ENCODE measurements at regions not wholly inside any gene's neighbourhood (a gene's known extent, or its start where the extent isn't known, plus 50 kb on each side); places are given as distances from the start of the nearest gene placed in this dataset.

- Histone ChIP-seq H3K9ac (ENCODE audit: low read length) (no peak overlapping the region), H3K27ac (ENCODE audit: low read depth, low read length) (no peak overlapping the region), H2BK15ac (replicated peaks; ENCODE audit: low read depth) (no peak overlapping the region), H2BK5ac (ENCODE audit: low read length) (no peak overlapping the region), H3K23ac (ENCODE audit: low read length) (no peak overlapping the region), H2BK120ac (ENCODE audit: low read depth, low read length) (no peak overlapping the region), H3K4me2 (ENCODE audit: low read length) (no peak overlapping the region), H3K4ac (ENCODE audit: low read depth, low read length) (no peak overlapping the region), H3K79me2 (ENCODE audit: control insufficient read depth, insufficient read depth, low read length) (no peaks in the 10 kb centered on the region), H3K4me1 (ENCODE audit: control insufficient read depth, low read depth, low read length) (no peaks in the 10 kb centered on the region), H4K5ac (ENCODE audit: low read length) (no peak overlapping the region), H3K27me3 (ENCODE audit: insufficient read depth, low read length, poor library complexity) (no peaks in the 10 kb centered on the region), H2AK5ac (ENCODE audit: low read length) (no peak overlapping the region), H4K8ac (ENCODE audit: low read depth, low read length) (no peak overlapping the region), H3K18ac (ENCODE audit: low read length) (no peak overlapping the region), H3K79me1 (ENCODE audit: low read length) (no peaks in the 10 kb centered on the region), H3K4me3 (ENCODE audit: low read length) (no peak overlapping the region), H3K56ac (ENCODE audit: low read length) (no peak overlapping the region), H3K36me3 (ENCODE audit: control insufficient read depth, insufficient read depth, low read length) (no peaks in the 10 kb centered on the region)
- WGBS (ENCODE audit: extremely low coverage, insufficient coverage, low lambda C conversion rate): no CpG with 5 or more reads among the region's 4 CpGs
- DNase-seq: no peak
Measured at GRCh38 chr3:86229086-86229774, 761.7 kb downstream of the VGLL3 start.

- no peak overlapping the region for H4K8ac ChIP-seq (ENCODE audit: low read depth, low read length)
- no peak overlapping the region for H2BK120ac ChIP-seq (ENCODE audit: low read depth, low read length)
- no peak overlapping the region for H2BK5ac ChIP-seq (ENCODE audit: low read length)
- no peaks in the 10 kb centered on the region for H3K4me1 ChIP-seq (ENCODE audit: control insufficient read depth, low read depth, low read length)
- H3K4ac ChIP-seq (ENCODE audit: low read depth, low read length): no peak overlapping the region
- H3K56ac ChIP-seq (ENCODE audit: low read length): no peak overlapping the region
- no peak overlapping the region for H4K5ac ChIP-seq (ENCODE audit: low read length)
- H2BK15ac ChIP-seq (replicated peaks; ENCODE audit: low read depth): no peak overlapping the region
- H2AK5ac ChIP-seq (ENCODE audit: low read length): no peak overlapping the region
- no peak overlapping the region for H3K18ac ChIP-seq (ENCODE audit: low read length)
- H3K4me3 ChIP-seq (ENCODE audit: low read length): no peak overlapping the region
- no peak for DNase-seq
- no peaks in the 10 kb centered on the region for H3K36me3 ChIP-seq (ENCODE audit: control insufficient read depth, insufficient read depth, low read length)
- H3K27ac ChIP-seq (ENCODE audit: low read depth, low read length): no peak overlapping the region
- WGBS (ENCODE audit: extremely low coverage, insufficient coverage, low lambda C conversion rate): no CpG with 5 or more reads among the region's 4 CpGs
- no peaks in the 10 kb centered on the region for H3K79me1 ChIP-seq (ENCODE audit: low read length)
- no peak overlapping the region for H3K4me2 ChIP-seq (ENCODE audit: low read length)
- no peak overlapping the region for H3K9ac ChIP-seq (ENCODE audit: low read length)
- no peak overlapping the region for H3K23ac ChIP-seq (ENCODE audit: low read length)
- no peaks in the 10 kb centered on the region for H3K79me2 ChIP-seq (ENCODE audit: control insufficient read depth, insufficient read depth, low read length)
- H3K27me3 ChIP-seq (ENCODE audit: insufficient read depth, low read length, poor library complexity): no peaks in the 10 kb centered on the region
Measured at GRCh38 chr3:86228101-86228500, 762.8 kb downstream of the VGLL3 start.

- WGBS (ENCODE audit: extremely low coverage, insufficient coverage, low lambda C conversion rate): no CpG with 5 or more reads among the region's 3 CpGs
Measured at GRCh38 chr3:86225461-86225860, 765.5 kb downstream of the VGLL3 start.

GRCh38 chr3:86221601-86222000 lies 769.3 kb downstream of the VGLL3 start:
- Histone ChIP-seq H3K79me2 (ENCODE audit: control insufficient read depth, insufficient read depth, low read length) (no peaks in the 10 kb centered on the region), H3K79me1 (ENCODE audit: low read length) (no peaks in the 10 kb centered on the region), H3K18ac (ENCODE audit: low read length) (no peak overlapping the region), H4K8ac (ENCODE audit: low read depth, low read length) (no peak overlapping the region), H2BK15ac (replicated peaks; ENCODE audit: low read depth) (no peak overlapping the region), H3K27me3 (ENCODE audit: insufficient read depth, low read length, poor library complexity) (no peaks in the 10 kb centered on the region), H3K4me3 (ENCODE audit: low read length) (no peak overlapping the region), H2BK120ac (ENCODE audit: low read depth, low read length) (no peak overlapping the region), H3K36me3 (ENCODE audit: control insufficient read depth, insufficient read depth, low read length) (no peaks in the 10 kb centered on the region), H4K5ac (ENCODE audit: low read length) (no peak overlapping the region), H2AK5ac (ENCODE audit: low read length) (no peak overlapping the region), H2BK5ac (ENCODE audit: low read length) (no peak overlapping the region), H3K4me1 (ENCODE audit: control insufficient read depth, low read depth, low read length) (no peaks in the 10 kb centered on the region), H3K23ac (ENCODE audit: low read length) (no peak overlapping the region), H3K4ac (ENCODE audit: low read depth, low read length) (no peak overlapping the region), H3K4me2 (ENCODE audit: low read length) (no peak overlapping the region), H3K27ac (ENCODE audit: low read depth, low read length) (no peak overlapping the region), H3K9ac (ENCODE audit: low read length) (no peak overlapping the region), H3K56ac (ENCODE audit: low read length) (no peak overlapping the region)
- WGBS (ENCODE audit: extremely low coverage, insufficient coverage, low lambda C conversion rate): no CpG with 5 or more reads among the region's 3 CpGs
- no peak for DNase-seq

More at GRCh38 chr3:86225461-86225860, 765.5 kb downstream of the VGLL3 start:
- no peak overlapping the region for H2BK15ac ChIP-seq (replicated peaks; ENCODE audit: low read depth)
- H3K36me3 ChIP-seq (ENCODE audit: control insufficient read depth, insufficient read depth, low read length): no peaks in the 10 kb centered on the region
- H2BK5ac ChIP-seq (ENCODE audit: low read length): no peak overlapping the region
- H3K9ac ChIP-seq (ENCODE audit: low read length): no peak overlapping the region
- H2AK5ac ChIP-seq (ENCODE audit: low read length): no peak overlapping the region
- no peaks in the 10 kb centered on the region for H3K27me3 ChIP-seq (ENCODE audit: insufficient read depth, low read length, poor library complexity)
- no peaks in the 10 kb centered on the region for H3K79me2 ChIP-seq (ENCODE audit: control insufficient read depth, insufficient read depth, low read length)
- no peak overlapping the region for H3K4me2 ChIP-seq (ENCODE audit: low read length)
- H3K23ac ChIP-seq (ENCODE audit: low read length): no peak overlapping the region
- no peak for DNase-seq
- H3K56ac ChIP-seq (ENCODE audit: low read length): no peak overlapping the region
- no peak overlapping the region for H3K4me3 ChIP-seq (ENCODE audit: low read length)
- H3K4ac ChIP-seq (ENCODE audit: low read depth, low read length): no peak overlapping the region
- no peaks in the 10 kb centered on the region for H3K4me1 ChIP-seq (ENCODE audit: control insufficient read depth, low read depth, low read length)
- no peaks in the 10 kb centered on the region for H3K79me1 ChIP-seq (ENCODE audit: low read length)
- H3K27ac ChIP-seq (ENCODE audit: low read depth, low read length): no peak overlapping the region
- H4K8ac ChIP-seq (ENCODE audit: low read depth, low read length): no peak overlapping the region
- no peak overlapping the region for H4K5ac ChIP-seq (ENCODE audit: low read length)
- H3K18ac ChIP-seq (ENCODE audit: low read length): no peak overlapping the region
- no peak overlapping the region for H2BK120ac ChIP-seq (ENCODE audit: low read depth, low read length)

- no peak overlapping the region for H3K27ac ChIP-seq (ENCODE audit: low read depth, low read length)
- no peaks in the 10 kb centered on the region for H3K79me2 ChIP-seq (ENCODE audit: control insufficient read depth, insufficient read depth, low read length)
- no CpG with 5 or more reads among the region's 1 CpG for WGBS (ENCODE audit: extremely low coverage, insufficient coverage, low lambda C conversion rate)
Measured at GRCh38 chr3:86208772-86209171, 782.2 kb downstream of the VGLL3 start.

GRCh38 chr3:86182606-86183005 lies 808.3 kb downstream of the VGLL3 start:
- H3K4me3 ChIP-seq (ENCODE audit: low read length): no peak overlapping the region
- H3K4me1 ChIP-seq (ENCODE audit: control insufficient read depth, low read depth, low read length): no peaks in the 10 kb centered on the region
- no CpG with 5 or more reads among the region's 2 CpGs for WGBS (ENCODE audit: extremely low coverage, insufficient coverage, low lambda C conversion rate)
- H3K27ac ChIP-seq (ENCODE audit: low read depth, low read length): no peak overlapping the region
- H3K9ac ChIP-seq (ENCODE audit: low read length): no peak overlapping the region
- H4K8ac ChIP-seq (ENCODE audit: low read depth, low read length): no peak overlapping the region
- no peak overlapping the region for H2BK120ac ChIP-seq (ENCODE audit: low read depth, low read length)
- H3K4ac ChIP-seq (ENCODE audit: low read depth, low read length): no peak overlapping the region
- no peak for DNase-seq
- no peaks in the 10 kb centered on the region for H3K36me3 ChIP-seq (ENCODE audit: control insufficient read depth, insufficient read depth, low read length)
- no peak overlapping the region for H3K4me2 ChIP-seq (ENCODE audit: low read length)
- no peak overlapping the region for H2BK5ac ChIP-seq (ENCODE audit: low read length)
- no peaks in the 10 kb centered on the region for H3K79me2 ChIP-seq (ENCODE audit: control insufficient read depth, insufficient read depth, low read length)
- H3K79me1 ChIP-seq (ENCODE audit: low read length): no peaks in the 10 kb centered on the region
- H3K23ac ChIP-seq (ENCODE audit: low read length): no peak overlapping the region
- no peak overlapping the region for H3K18ac ChIP-seq (ENCODE audit: low read length)
- no peaks in the 10 kb centered on the region for H3K27me3 ChIP-seq (ENCODE audit: insufficient read depth, low read length, poor library complexity)
- no peak overlapping the region for H2BK15ac ChIP-seq (replicated peaks; ENCODE audit: low read depth)
- no peak overlapping the region for H2AK5ac ChIP-seq (ENCODE audit: low read length)
- no peak overlapping the region for H3K56ac ChIP-seq (ENCODE audit: low read length)
- H4K5ac ChIP-seq (ENCODE audit: low read length): no peak overlapping the region

More at GRCh38 chr3:86208772-86209171, 782.2 kb downstream of the VGLL3 start:
- Histone ChIP-seq H3K23ac (ENCODE audit: low read length) (no peak overlapping the region), H3K4me2 (ENCODE audit: low read length) (no peak overlapping the region), H3K18ac (ENCODE audit: low read length) (no peak overlapping the region), H3K4ac (ENCODE audit: low read depth, low read length) (no peak overlapping the region), H2BK15ac (replicated peaks; ENCODE audit: low read depth) (no peak overlapping the region), H3K36me3 (ENCODE audit: control insufficient read depth, insufficient read depth, low read length) (no peaks in the 10 kb centered on the region), H2BK120ac (ENCODE audit: low read depth, low read length) (no peak overlapping the region), H3K4me1 (ENCODE audit: control insufficient read depth, low read depth, low read length) (no peaks in the 10 kb centered on the region), H3K9ac (ENCODE audit: low read length) (no peak overlapping the region), H4K8ac (ENCODE audit: low read depth, low read length) (no peak overlapping the region), H2AK5ac (ENCODE audit: low read length) (no peak overlapping the region), H4K5ac (ENCODE audit: low read length) (no peak overlapping the region), H2BK5ac (ENCODE audit: low read length) (no peak overlapping the region), H3K79me1 (ENCODE audit: low read length) (no peaks in the 10 kb centered on the region), H3K4me3 (ENCODE audit: low read length) (no peak overlapping the region), H3K27me3 (ENCODE audit: insufficient read depth, low read length, poor library complexity) (no peaks in the 10 kb centered on the region), H3K56ac (ENCODE audit: low read length) (no peak overlapping the region)
- DNase-seq: no peak
